SK-N-SH treated with all-trans-retinoic acid at 6 μM for 48 hours (cell line): ENCODE measurements at regions not wholly inside any gene's neighbourhood (a gene's known extent, or its start where the extent isn't known, plus 50 kb on each side); places are given as distances from the start of the nearest gene placed in this dataset.

ENCODE experiments used
- BACH2 ChIP-seq: fragments of 250-450 bp; sonication (Bioruptor Pico); IDR thresholded peaks from 2 replicates; pipeline ENCODE4 v1.9.0; 2021; ENCODE audit warnings: mild to moderate bottlenecking, borderline replicate concordance
- ESRRG ChIP-seq: fragments of 250-450 bp; sonication (Bioruptor Pico); IDR thresholded peaks from 2 replicates; pipeline ENCODE4 v1.6.1; 2021; ENCODE audit warnings: mild to moderate bottlenecking
- ISL1 ChIP-seq: fragments of 250-450 bp; sonication (Bioruptor Pico); IDR thresholded peaks from 2 replicates; pipeline ENCODE4 v2.1.2; 2022; ENCODE audit warnings: mild to moderate bottlenecking, moderate library complexity
- OSR1 ChIP-seq: fragments of 250-450 bp; sonication (Bioruptor Pico); IDR thresholded peaks from 2 replicates; pipeline ENCODE4 v1.8.0; 2022; ENCODE audit warnings: moderate library complexity, mild to moderate bottlenecking, inconsistent platforms
- RARB ChIP-seq: fragments of 250-450 bp; sonication (Bioruptor Pico); IDR thresholded peaks from 2 replicates; pipeline ENCODE4 v1.8.0; 2021; ENCODE audit warnings: mild to moderate bottlenecking, moderate library complexity
- SNAI2 ChIP-seq: fragments of 250-450 bp; sonication (Bioruptor Pico); IDR thresholded peaks from 2 replicates; pipeline ENCODE4 v1.5.0; 2020; ENCODE audit warnings: mild to moderate bottlenecking, moderate library complexity
- TCF4 ChIP-seq: fragments of 250-450 bp; sonication (Bioruptor Pico); IDR thresholded peaks from 2 replicates; pipeline ENCODE4 v1.8.0; 2021; ENCODE audit warnings: mild to moderate bottlenecking, moderate library complexity, borderline replicate concordance
- ZNF565 ChIP-seq: fragments of 450-650 bp; formaldehyde crosslinking; conservative IDR thresholded peaks from 2 replicates; pipeline ENCODE4 v1.5.0; 2020; ENCODE audit warnings: low read depth, mild to moderate bottlenecking, moderate library complexity
- ZNF70 ChIP-seq: fragments of 450-650 bp; formaldehyde crosslinking; IDR thresholded peaks from 2 replicates; pipeline ENCODE4 v1.5.0; 2020; ENCODE audit warnings: mild to moderate bottlenecking, moderate library complexity
- ZNF8 ChIP-seq: fragments of 450-650 bp; formaldehyde crosslinking; IDR thresholded peaks from 2 replicates; pipeline ENCODE4 v1.5.0; 2020; ENCODE audit warnings: mild to moderate bottlenecking, moderate library complexity
- TF ChIP-seq, protein P1 (sequence below): fragments of 250-450 bp; sonication (Bioruptor Pico); IDR thresholded peaks from 2 replicates; pipeline ENCODE4 v1.8.0; 2021; ENCODE audit warnings: low read depth, mild to moderate bottlenecking, moderate library complexity, borderline replicate concordance
- TF ChIP-seq, protein P2 (sequence below): fragments of 250-450 bp; sonication (Bioruptor Pico); IDR thresholded peaks from 2 replicates; pipeline ENCODE4 v1.5.1; 2020; ENCODE audit warnings: low read depth, mild to moderate bottlenecking, moderate library complexity
- TF ChIP-seq, protein P3 (sequence below): fragments of 250-450 bp; sonication (Bioruptor Pico); IDR thresholded peaks from 2 replicates; pipeline ENCODE4 v1.8.0; 2020; ENCODE audit warnings: mild to moderate bottlenecking, moderate library complexity, borderline replicate concordance

DNA sequence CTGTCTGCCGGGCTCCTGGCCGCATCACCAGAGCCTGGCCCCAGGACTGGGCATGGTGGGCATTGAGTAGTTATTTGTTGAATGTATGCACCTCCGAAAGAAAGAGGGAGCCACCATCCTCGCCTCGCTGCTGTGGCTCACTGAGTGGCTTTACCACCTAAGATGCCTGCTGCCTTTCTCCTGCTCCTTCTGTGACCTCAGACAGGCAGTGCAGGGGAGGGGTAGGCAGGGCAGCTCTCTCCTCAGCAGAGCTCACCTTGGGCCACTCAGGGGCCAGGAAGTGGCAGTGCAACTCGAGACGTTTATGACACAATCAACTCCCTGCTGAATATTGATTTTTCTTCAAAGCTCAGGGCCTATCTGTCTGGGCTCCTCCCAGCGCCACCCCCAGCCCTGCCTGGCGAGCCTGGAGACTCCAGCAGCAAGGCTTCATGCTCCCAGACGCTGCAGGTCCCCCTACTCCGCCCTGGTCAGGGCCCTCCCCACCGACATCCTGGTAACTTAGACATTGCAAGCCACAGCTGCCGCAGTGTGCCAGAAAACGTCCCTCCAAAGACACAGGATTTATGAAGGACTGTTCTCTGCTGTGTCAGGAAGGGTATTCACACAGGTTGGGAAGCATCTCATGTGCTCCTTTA lies 84.3 kb upstream of the DIO3 start:
- TF ChIP-seq, protein P1, sequence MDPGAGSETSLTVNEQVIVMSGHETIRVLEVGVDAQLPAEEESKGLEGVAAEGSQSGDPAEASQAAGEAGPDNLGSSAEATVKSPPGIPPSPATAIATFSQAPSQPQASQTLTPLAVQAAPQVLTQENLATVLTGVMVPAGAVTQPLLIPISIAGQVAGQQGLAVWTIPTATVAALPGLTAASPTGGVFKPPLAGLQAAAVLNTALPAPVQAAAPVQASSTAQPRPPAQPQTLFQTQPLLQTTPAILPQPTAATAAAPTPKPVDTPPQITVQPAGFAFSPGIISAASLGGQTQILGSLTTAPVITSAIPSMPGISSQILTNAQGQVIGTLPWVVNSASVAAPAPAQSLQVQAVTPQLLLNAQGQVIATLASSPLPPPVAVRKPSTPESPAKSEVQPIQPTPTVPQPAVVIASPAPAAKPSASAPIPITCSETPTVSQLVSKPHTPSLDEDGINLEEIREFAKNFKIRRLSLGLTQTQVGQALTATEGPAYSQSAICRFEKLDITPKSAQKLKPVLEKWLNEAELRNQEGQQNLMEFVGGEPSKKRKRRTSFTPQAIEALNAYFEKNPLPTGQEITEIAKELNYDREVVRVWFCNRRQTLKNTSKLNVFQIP (CRISPR knock-in tag): no peak
- TF ChIP-seq RARB (no peak), TCF4 (CRISPR knock-in tag) (no peak), BACH2 (CRISPR knock-in tag) (no peak), ZNF8 (CRISPR knock-in tag) (no peak), OSR1 (CRISPR knock-in tag) (no peak), SNAI2 (CRISPR knock-in tag) (no peak), ZNF70 (CRISPR knock-in tag) (no peak), ESRRG (CRISPR knock-in tag) (no peak), ISL1 (CRISPR knock-in tag) (no peak), ZNF565 (CRISPR knock-in tag) (no peak)
- TF ChIP-seq, protein P2, sequence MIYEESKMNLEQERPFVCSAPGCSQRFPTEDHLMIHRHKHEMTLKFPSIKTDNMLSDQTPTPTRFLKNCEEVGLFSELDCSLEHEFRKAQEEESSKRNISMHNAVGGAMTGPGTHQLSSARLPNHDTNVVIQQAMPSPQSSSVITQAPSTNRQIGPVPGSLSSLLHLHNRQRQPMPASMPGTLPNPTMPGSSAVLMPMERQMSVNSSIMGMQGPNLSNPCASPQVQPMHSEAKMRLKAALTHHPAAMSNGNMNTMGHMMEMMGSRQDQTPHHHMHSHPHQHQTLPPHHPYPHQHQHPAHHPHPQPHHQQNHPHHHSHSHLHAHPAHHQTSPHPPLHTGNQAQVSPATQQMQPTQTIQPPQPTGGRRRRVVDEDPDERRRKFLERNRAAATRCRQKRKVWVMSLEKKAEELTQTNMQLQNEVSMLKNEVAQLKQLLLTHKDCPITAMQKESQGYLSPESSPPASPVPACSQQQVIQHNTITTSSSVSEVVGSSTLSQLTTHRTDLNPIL: no peak
- TF ChIP-seq, protein P3, sequence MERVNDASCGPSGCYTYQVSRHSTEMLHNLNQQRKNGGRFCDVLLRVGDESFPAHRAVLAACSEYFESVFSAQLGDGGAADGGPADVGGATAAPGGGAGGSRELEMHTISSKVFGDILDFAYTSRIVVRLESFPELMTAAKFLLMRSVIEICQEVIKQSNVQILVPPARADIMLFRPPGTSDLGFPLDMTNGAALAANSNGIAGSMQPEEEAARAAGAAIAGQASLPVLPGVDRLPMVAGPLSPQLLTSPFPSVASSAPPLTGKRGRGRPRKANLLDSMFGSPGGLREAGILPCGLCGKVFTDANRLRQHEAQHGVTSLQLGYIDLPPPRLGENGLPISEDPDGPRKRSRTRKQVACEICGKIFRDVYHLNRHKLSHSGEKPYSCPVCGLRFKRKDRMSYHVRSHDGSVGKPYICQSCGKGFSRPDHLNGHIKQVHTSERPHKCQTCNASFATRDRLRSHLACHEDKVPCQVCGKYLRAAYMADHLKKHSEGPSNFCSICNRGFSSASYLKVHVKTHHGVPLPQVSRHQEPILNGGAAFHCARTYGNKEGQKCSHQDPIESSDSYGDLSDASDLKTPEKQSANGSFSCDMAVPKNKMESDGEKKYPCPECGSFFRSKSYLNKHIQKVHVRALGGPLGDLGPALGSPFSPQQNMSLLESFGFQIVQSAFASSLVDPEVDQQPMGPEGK: no peak
